GM12875 (cell line): ENCODE measurements at regions not wholly inside any gene's neighbourhood (a gene's known extent, or its start where the extent isn't known, plus 50 kb on each side); places are given as distances from the start of the nearest gene placed in this dataset.

Source experiments
- H3K4me3 ChIP-seq: one replicate; pipeline ENCODE4 v1.5.1; 2011; ENCODE audit warnings: low read depth, low read length, control low read depth
- CTCF ChIP-seq: IDR thresholded peaks from 2 replicates; pipeline ENCODE4 v1.5.1; 2011; ENCODE audit warnings: low read depth, mild to moderate bottlenecking, control low read depth, inconsistent platforms, low read length, moderate library complexity, borderline replicate concordance; ENCODE audit not compliant: insufficient read depth

GRCh38 chr6:98587555-98587954, 246.8 kb upstream of the POU3F2 start:
- H3K4me3 ChIP-seq: no peak overlapping the region
- no peak for TF ChIP-seq CTCF

GRCh38 chr6:98589536-98589935, 244.8 kb upstream of the POU3F2 start:
- TF ChIP-seq CTCF: no peak
- no peak overlapping the region for H3K4me3 ChIP-seq

- no peak for TF ChIP-seq CTCF
- no peak overlapping the region for H3K4me3 ChIP-seq
Measured at GRCh38 chr6:98590136-98590681, 244.2 kb upstream of the POU3F2 start.

- TF ChIP-seq CTCF: no peak
- H3K4me3 ChIP-seq: no peak overlapping the region
Measured at GRCh38 chr6:98590997-98591396, 243.4 kb upstream of the POU3F2 start.

- no peak overlapping the region for H3K4me3 ChIP-seq
- no peak for TF ChIP-seq CTCF
Measured at GRCh38 chr6:98593676-98594075, 240.7 kb upstream of the POU3F2 start.

GRCh38 chr6:98601716-98602115, 232.7 kb upstream of the POU3F2 start:
- no peak overlapping the region for H3K4me3 ChIP-seq
- TF ChIP-seq CTCF: no peak

- TF ChIP-seq CTCF: no peak
- H3K4me3 ChIP-seq: no peak overlapping the region
Measured at GRCh38 chr6:98605705-98606104, 228.7 kb upstream of the POU3F2 start.
